WTC11 (cell line): ENCODE measurements at regions not wholly inside any gene's neighbourhood (a gene's known extent, or its start where the extent isn't known, plus 50 kb on each side); places are given as distances from the start of the nearest gene placed in this dataset.

Experiments
- ATAC-seq: fragments of 200-7000 bp; cut with Tn5 transposase; 2 replicates; pipeline ENCODE4 v1.10.0; 2021; ENCODE audit warnings: mild to moderate bottlenecking, moderate library complexity
- CTCF ChIA-PET: fragments of 300-600 bp; sonication (Branson Sonifier 250); formaldehyde crosslinking; loops from one replicate; lab custom pipeline; 2021; ENCODE audit warnings: antibody characterized with exemption; lab: Charles Lee
- POLR2A ChIA-PET: fragments of 350-600 bp; sonication (Branson Sonifier 250); formaldehyde crosslinking; loops from one replicate; lab custom pipeline; 2021; ENCODE audit warnings: antibody characterized with exemption; lab: Charles Lee
- DNase-seq: peaks from one replicate; pipeline ENCODE4 v3.0.0; 2021; ENCODE audit warnings: low spot score
- H3K27ac Mint-ChIP-seq: 2 replicates; pipeline ENCODE4 v1.8.0; 2021; ENCODE audit warnings: mixed read lengths
- H3K27me3 Mint-ChIP-seq: 2 replicates; pipeline ENCODE4 v1.8.0; 2021; ENCODE audit warnings: low read depth, mild to moderate bottlenecking, moderate library complexity, mixed read lengths
- H3K36me3 Mint-ChIP-seq: 2 replicates; pipeline ENCODE4 v1.8.0; 2021; ENCODE audit warnings: mixed read lengths
- H3K4me1 Mint-ChIP-seq: 2 replicates; pipeline ENCODE4 v1.8.0; 2022; ENCODE audit warnings: mixed read lengths
- H3K4me3 Mint-ChIP-seq: 2 replicates; pipeline ENCODE4 v1.8.0; 2021; ENCODE audit warnings: mild to moderate bottlenecking, moderate library complexity, mixed read lengths
- H3K9me3 Mint-ChIP-seq: 2 replicates; pipeline ENCODE4 v1.8.0; 2021; ENCODE audit warnings: mixed read lengths
- ATF1 ChIP-seq: sonication (generic); formaldehyde crosslinking; IDR thresholded peaks from 2 replicates; pipeline ENCODE4 v1.8.1; 2023; ENCODE audit warnings: mild to moderate bottlenecking, moderate library complexity, missing genetic modification reagents
- ATF6 ChIP-seq: sonication (generic); formaldehyde crosslinking; IDR thresholded peaks from 2 replicates; pipeline ENCODE4 v1.8.1; 2023; ENCODE audit warnings: mild to moderate bottlenecking, missing genetic modification reagents
- CREB1 ChIP-seq: sonication (generic); formaldehyde crosslinking; IDR thresholded peaks from 2 replicates; pipeline ENCODE4 v1.8.0; 2023; ENCODE audit warnings: mild to moderate bottlenecking, missing genetic modification reagents
- E2F1 ChIP-seq: sonication (generic); formaldehyde crosslinking; IDR thresholded peaks from 2 replicates; pipeline ENCODE4 v1.8.0; 2022; ENCODE audit warnings: mild to moderate bottlenecking, missing genetic modification reagents
- FOXJ3 ChIP-seq: sonication (generic); formaldehyde crosslinking; IDR thresholded peaks from 2 replicates; pipeline ENCODE4 v1.9.0; 2021; ENCODE audit warnings: missing genetic modification reagents, mild to moderate bottlenecking, borderline replicate concordance
- GABPB1 ChIP-seq: sonication (generic); formaldehyde crosslinking; IDR thresholded peaks from 2 replicates; pipeline ENCODE4 v1.8.1; 2023; ENCODE audit warnings: mild to moderate bottlenecking, missing genetic modification reagents
- HMGA2 ChIP-seq: fragments of 250-450 bp; sonication (Bioruptor Pico); IDR thresholded peaks from 2 replicates; pipeline ENCODE4 v1.4.0; 2021; ENCODE audit warnings: mild to moderate bottlenecking, moderate library complexity
- JAZF1 ChIP-seq: fragments of 250-450 bp; sonication (Bioruptor Pico); IDR thresholded peaks from 2 replicates; pipeline ENCODE4 v1.9.0; 2021; ENCODE audit warnings: moderate library complexity, mild to moderate bottlenecking, inconsistent platforms
- MXD4 ChIP-seq: fragments of 250-450 bp; sonication (Bioruptor Pico); IDR thresholded peaks from 2 replicates; pipeline ENCODE4 v1.8.0; 2021; ENCODE audit warnings: mild to moderate bottlenecking, moderate library complexity, borderline replicate concordance
- MYBL2 ChIP-seq: sonication (generic); formaldehyde crosslinking; IDR thresholded peaks from 2 replicates; pipeline ENCODE4 v1.8.1; 2023; ENCODE audit warnings: mild to moderate bottlenecking, moderate library complexity, missing genetic modification reagents
- PRDM15 ChIP-seq: sonication (generic); formaldehyde crosslinking; IDR thresholded peaks from 2 replicates; pipeline ENCODE4 v1.8.0; 2022; ENCODE audit warnings: missing genetic modification reagents
- PRRX2 ChIP-seq: fragments of 250-450 bp; sonication (Bioruptor Pico); IDR thresholded peaks from 2 replicates; pipeline ENCODE4 v1.8.0; 2021; ENCODE audit warnings: mild to moderate bottlenecking
- STAT6 ChIP-seq: sonication (generic); formaldehyde crosslinking; conservative IDR thresholded peaks from 2 replicates; pipeline ENCODE4 v1.8.1; 2023; ENCODE audit warnings: mild to moderate bottlenecking, low read depth, missing genetic modification reagents, moderate library complexity
- TCF7 ChIP-seq: sonication (generic); formaldehyde crosslinking; IDR thresholded peaks from 2 replicates; pipeline ENCODE4 v1.8.0; 2022; ENCODE audit warnings: mild to moderate bottlenecking, low read depth, missing genetic modification reagents, moderate library complexity
- TP53 ChIP-seq: sonication (generic); formaldehyde crosslinking; IDR thresholded peaks from 2 replicates; pipeline ENCODE4 v1.8.1; 2023; ENCODE audit warnings: mild to moderate bottlenecking, missing genetic modification reagents
- USF2 ChIP-seq: sonication (generic); formaldehyde crosslinking; IDR thresholded peaks from 2 replicates; pipeline ENCODE4 v1.8.1; 2023; ENCODE audit warnings: mild to moderate bottlenecking, missing genetic modification reagents, moderate library complexity
- ZNF532 ChIP-seq: fragments of 250-450 bp; sonication (Bioruptor Pico); IDR thresholded peaks from 2 replicates; pipeline ENCODE4 v1.9.0; 2021; ENCODE audit warnings: mild to moderate bottlenecking, borderline replicate concordance
- ZNF671 ChIP-seq: fragments of 250-450 bp; sonication (Bioruptor Pico); IDR thresholded peaks from 2 replicates; pipeline ENCODE4 v1.8.0; 2021; ENCODE audit warnings: mild to moderate bottlenecking

GRCh38 chr5:160903076-160903475 lies 51.1 kb upstream of the ATP10B start:
- ATAC-seq: no peak

More at GRCh38 chr5:160903076-160903475, 51.1 kb upstream of the ATP10B start:
- POLR2A ChIA-PET: interaction anchor here (1.1 kb wide), 1 partner anchor 10 kb away, joined by 3 read pairs; no protein-coding TSS in a partner anchor
- CTCF ChIA-PET: no interaction called here
- Mint-ChIP-seq H3K27me3 (no peaks in the 10 kb centered on the region), H3K36me3 (no peaks in the 10 kb centered on the region), H3K9me3 (no peaks in the 10 kb centered on the region), H3K27ac (no peak overlapping the region), H3K4me1 (no peaks in the 10 kb centered on the region), H3K4me3 (no peak overlapping the region)
- TF ChIP-seq PRDM15 (CRISPR knock-in tag) (no peak), PRRX2 (CRISPR knock-in tag) (no peak), TCF7 (CRISPR knock-in tag) (no peak), JAZF1 (CRISPR knock-in tag) (no peak), CREB1 (CRISPR knock-in tag) (no peak), FOXJ3 (CRISPR knock-in tag) (no peak), STAT6 (no peak), ATF6 (CRISPR knock-in tag) (no peak), MXD4 (CRISPR knock-in tag) (no peak), HMGA2 (no peak), MYBL2 (CRISPR knock-in tag) (no peak), ZNF671 (CRISPR knock-in tag) (no peak), E2F1 (no peak), ZNF532 (no peak), TP53 (CRISPR knock-in tag) (no peak), ATF1 (no peak), GABPB1 (CRISPR knock-in tag) (no peak), USF2 (no peak)
- DNase-seq: no peak
